IPS DF 6.9 (cell line): ENCODE measurements at regions not wholly inside any gene's neighbourhood (a gene's known extent, or its start where the extent isn't known, plus 50 kb on each side); places are given as distances from the start of the nearest gene placed in this dataset.

Source experiments
- DNase-seq: peaks from one replicate; pipeline ENCODE4 v3.0.0-alpha.2; 2013; ENCODE audit warnings: low read depth, low spot score
- H3K27ac ChIP-seq: one replicate; pipeline ENCODE4 v1.5.1; 2013; ENCODE audit warnings: low read length, control low read depth
- H3K27me3 ChIP-seq: 2 replicates; pipeline ENCODE4 v1.6.1; 2013; ENCODE audit warnings: mild to moderate bottlenecking, low read length; ENCODE audit not compliant: control insufficient read depth, insufficient read depth
- H3K36me3 ChIP-seq: 2 replicates; pipeline ENCODE4 v1.6.1; 2013; ENCODE audit warnings: low read length; ENCODE audit not compliant: control insufficient read depth, insufficient read depth
- H3K4me1 ChIP-seq: 2 replicates; pipeline ENCODE4 v1.6.1; 2013; ENCODE audit warnings: low read length; ENCODE audit not compliant: control insufficient read depth, insufficient read depth
- H3K4me3 ChIP-seq: 2 replicates; pipeline ENCODE4 v1.5.1; 2013; ENCODE audit warnings: mild to moderate bottlenecking, low read length
- H3K9me3 ChIP-seq: 2 replicates; pipeline ENCODE4 v1.6.1; 2013; ENCODE audit warnings: low read length, inconsistent platforms; ENCODE audit not compliant: control insufficient read depth, insufficient read depth
- WGBS: extraction: QIAGEN DNeasy Blood & Tissue Kit; methylation state at CpG from one replicate; pipeline ENCODE4 v1.1.7; 2013; ENCODE audit warnings: mixed read lengths, missing lambda C conversion rate; ENCODE audit not compliant: insufficient read length, insufficient coverage; 5-methylcytosine and 5-hydroxymethylcytosine counted together

DNA sequence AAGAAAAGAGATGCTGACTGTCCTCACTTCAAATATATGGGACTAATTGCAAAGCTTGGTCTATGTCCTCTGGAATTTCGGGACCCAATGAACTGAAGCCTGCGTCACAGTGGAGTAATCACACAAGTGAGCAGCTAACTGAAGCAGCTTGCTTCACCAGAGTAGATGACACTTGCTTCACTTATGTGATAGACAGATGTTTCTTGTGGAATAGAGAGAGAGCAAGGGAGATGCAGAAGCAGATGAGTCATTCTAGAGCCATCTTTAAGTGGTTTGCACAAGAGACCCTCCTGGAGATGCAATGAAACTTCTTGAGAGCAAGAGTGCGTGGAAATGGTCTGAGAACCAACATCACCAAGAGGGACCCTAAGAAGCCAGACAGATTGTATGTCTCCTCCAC is 1537.1 kb upstream of the FLRT2 start:
- H3K36me3 ChIP-seq: no peaks in the 10 kb centered on the region
- H3K27ac ChIP-seq: no peak overlapping the region
- no peak for DNase-seq
- WGBS: no CpG with 5 or more reads among the region's 3 CpGs
- no peaks in the 10 kb centered on the region for H3K27me3 ChIP-seq
- no peaks in the 10 kb centered on the region for H3K9me3 ChIP-seq
- no peaks in the 10 kb centered on the region for H3K4me1 ChIP-seq
- no peak overlapping the region for H3K4me3 ChIP-seq

DNA sequence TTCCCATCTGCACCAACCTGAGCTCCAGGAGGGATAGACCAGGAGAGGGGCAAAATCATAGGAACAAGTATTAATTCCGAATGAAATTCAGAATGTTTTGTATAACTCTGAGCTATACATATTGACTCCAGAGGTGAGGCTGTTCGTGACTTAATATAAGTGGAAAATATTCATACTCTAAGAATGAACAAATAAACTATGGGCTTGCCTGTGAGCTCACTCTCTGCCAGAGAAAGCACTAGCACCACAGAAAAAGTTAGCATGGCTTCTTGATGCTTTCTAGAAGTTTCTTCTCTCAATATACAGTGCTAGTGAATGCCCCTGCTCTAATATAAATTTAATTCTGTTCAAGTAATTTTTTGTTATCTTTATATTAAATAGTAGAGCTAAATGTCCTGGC is 1536.4 kb upstream of the FLRT2 start:
- Histone ChIP-seq H3K27ac (no peak overlapping the region), H3K4me1 (no peaks in the 10 kb centered on the region)
- WGBS: no CpG with 5 or more reads among the region's 2 CpGs

GRCh38 chr14:83994020-83994419 is 1535.9 kb upstream of the FLRT2 start:
- no CpG with 5 or more reads among the region's 2 CpGs for WGBS
- H3K9me3 ChIP-seq: no peaks in the 10 kb centered on the region

More for the DNA sequence above, 1536.4 kb upstream of the FLRT2 start:
- H3K36me3 ChIP-seq: no peaks in the 10 kb centered on the region
- no peaks in the 10 kb centered on the region for H3K27me3 ChIP-seq
- no peak overlapping the region for H3K4me3 ChIP-seq
- no peaks in the 10 kb centered on the region for H3K9me3 ChIP-seq
- no peak for DNase-seq

DNA sequence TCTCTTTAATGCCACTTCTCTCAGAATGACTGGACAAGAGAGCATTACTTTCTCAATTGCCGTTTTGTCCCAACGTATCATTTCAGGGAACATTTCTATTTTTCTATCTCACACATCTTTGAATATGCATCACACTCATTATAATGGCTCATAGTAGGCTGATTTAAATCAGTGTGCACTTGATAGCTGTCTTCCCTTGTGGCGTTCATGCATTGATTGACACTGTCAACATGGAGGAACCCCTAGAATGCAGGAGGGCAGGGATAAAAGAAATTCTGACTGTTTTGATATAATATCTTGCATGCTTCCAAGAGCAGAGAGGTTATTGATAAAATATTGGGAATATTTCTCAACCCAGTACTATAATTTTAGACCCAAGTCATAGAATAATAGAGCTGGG is 1528.9 kb upstream of the FLRT2 start:
- no peaks in the 10 kb centered on the region for H3K36me3 ChIP-seq
- no CpG with 5 or more reads among the region's 3 CpGs for WGBS
- DNase-seq: no peak
- H3K9me3 ChIP-seq: no peaks in the 10 kb centered on the region
- no peaks in the 10 kb centered on the region for H3K4me1 ChIP-seq
- no peak overlapping the region for H3K27ac ChIP-seq
- no peaks in the 10 kb centered on the region for H3K27me3 ChIP-seq
- H3K4me3 ChIP-seq: no peak overlapping the region

More at GRCh38 chr14:83994020-83994419, 1535.9 kb upstream of the FLRT2 start:
- Histone ChIP-seq H3K4me3 (no peak overlapping the region), H3K27ac (no peak overlapping the region), H3K36me3 (no peaks in the 10 kb centered on the region), H3K4me1 (no peaks in the 10 kb centered on the region), H3K27me3 (no peaks in the 10 kb centered on the region)
- DNase-seq: no peak

DNA sequence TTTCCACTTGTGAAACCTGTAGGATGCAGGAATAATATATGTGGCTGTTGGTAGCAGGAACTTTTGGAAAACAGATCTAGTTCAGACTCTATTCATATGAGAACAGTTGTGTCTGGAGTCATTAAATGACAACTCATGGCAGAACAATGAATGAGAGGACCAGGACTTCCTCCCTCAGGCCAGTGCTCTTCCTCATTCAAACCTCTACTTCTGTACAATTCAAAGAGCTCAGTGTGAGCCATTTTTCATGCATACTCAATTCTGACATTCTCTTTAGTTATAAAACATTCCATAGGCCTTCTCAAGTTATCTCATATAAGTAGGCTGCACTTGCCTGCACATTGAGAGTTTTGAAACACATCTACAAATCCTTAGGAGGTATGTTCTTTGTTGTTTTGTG is 1526.6 kb upstream of the FLRT2 start:
- no peak overlapping the region for H3K27ac ChIP-seq
- H3K4me3 ChIP-seq: no peak overlapping the region
- DNase-seq: no peak
- no peaks in the 10 kb centered on the region for H3K27me3 ChIP-seq
- no peaks in the 10 kb centered on the region for H3K9me3 ChIP-seq
- H3K4me1 ChIP-seq: no peaks in the 10 kb centered on the region
- no peaks in the 10 kb centered on the region for H3K36me3 ChIP-seq

GRCh38 chr14:84006643-84007155 is 1523.2 kb upstream of the FLRT2 start:
- no peak overlapping the region for H3K27ac ChIP-seq
- no peaks in the 10 kb centered on the region for H3K36me3 ChIP-seq
- WGBS: no CpG with 5 or more reads among the region's 3 CpGs
- no peaks in the 10 kb centered on the region for H3K27me3 ChIP-seq
- no peaks in the 10 kb centered on the region for H3K9me3 ChIP-seq
- H3K4me1 ChIP-seq: no peaks in the 10 kb centered on the region
- DNase-seq: no peak
- no peak overlapping the region for H3K4me3 ChIP-seq

DNA sequence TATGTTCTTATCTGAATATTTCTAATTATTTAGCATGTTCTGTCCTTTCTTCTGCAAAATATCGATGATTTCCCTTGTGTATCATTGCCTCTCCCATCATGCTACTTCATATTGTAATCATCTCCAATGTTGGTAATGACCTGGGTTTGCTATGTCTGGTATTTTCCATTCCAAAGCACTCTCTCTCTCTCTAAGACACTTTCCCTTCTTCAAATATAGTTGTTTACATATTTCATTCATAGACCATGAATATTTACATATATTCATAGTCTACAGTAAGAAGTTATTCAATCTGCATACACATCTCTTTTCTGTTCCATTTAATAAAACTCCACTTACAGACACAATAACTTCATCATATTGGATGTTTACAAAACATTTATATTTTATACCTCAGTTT is 1516.5 kb upstream of the FLRT2 start:
- Histone ChIP-seq H3K27me3 (no peaks in the 10 kb centered on the region), H3K4me3 (no peak overlapping the region), H3K27ac (no peak overlapping the region), H3K9me3 (no peaks in the 10 kb centered on the region), H3K36me3 (no peaks in the 10 kb centered on the region), H3K4me1 (no peaks in the 10 kb centered on the region)
- WGBS: no CpG with 5 or more reads among the region's 1 CpG
- DNase-seq: no peak

DNA sequence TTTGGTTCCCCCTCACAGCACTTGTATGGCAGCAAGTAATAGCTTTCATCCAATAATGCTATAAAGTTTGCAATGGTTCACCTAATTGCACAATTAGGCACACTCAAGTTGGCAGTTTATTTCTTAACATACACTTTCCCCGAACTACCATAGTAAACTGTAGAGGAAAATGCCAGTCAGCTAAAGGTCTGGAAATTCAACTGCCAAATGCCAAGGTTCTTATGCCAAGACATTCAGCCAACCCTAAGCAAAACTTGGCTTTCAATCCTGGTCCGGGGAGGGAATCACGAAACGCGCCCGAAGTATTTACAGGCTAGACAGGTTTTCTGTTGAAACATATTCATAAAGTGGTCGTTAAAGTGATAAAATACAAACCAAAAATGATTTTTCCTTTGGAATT is 1512.4 kb upstream of the FLRT2 start:
- no peak overlapping the region for H3K27ac ChIP-seq
- H3K9me3 ChIP-seq: no peaks in the 10 kb centered on the region
- no peak for DNase-seq
- no CpG with 5 or more reads among the region's 7 CpGs for WGBS
- H3K27me3 ChIP-seq: no peaks in the 10 kb centered on the region
- H3K4me3 ChIP-seq: no peak overlapping the region
- H3K36me3 ChIP-seq: no peaks in the 10 kb centered on the region
- H3K4me1 ChIP-seq: no peaks in the 10 kb centered on the region

GRCh38 chr14:84021433-84021832 is 1508.5 kb upstream of the FLRT2 start:
- no peak for DNase-seq
- Histone ChIP-seq H3K4me1 (no peaks in the 10 kb centered on the region), H3K27ac (no peak overlapping the region), H3K4me3 (no peak overlapping the region), H3K36me3 (no peaks in the 10 kb centered on the region), H3K9me3 (no peaks in the 10 kb centered on the region), H3K27me3 (no peaks in the 10 kb centered on the region)

- Histone ChIP-seq H3K27me3 (no peaks in the 10 kb centered on the region), H3K36me3 (no peaks in the 10 kb centered on the region), H3K27ac (no peak overlapping the region), H3K9me3 (no peaks in the 10 kb centered on the region), H3K4me1 (no peaks in the 10 kb centered on the region), H3K4me3 (no peak overlapping the region)
- no peak for DNase-seq
- WGBS: 100% methylated on average over 2 of the region's 6 CpGs
These were observed 1505.6 kb upstream of the FLRT2 start for GRCh38 chr14:84024231-84024820.
